Spleen (tissue), 11 donors: ENCODE measurements at regions not wholly inside any gene's neighbourhood (a gene's known extent, or its start where the extent isn't known, plus 50 kb on each side); places are given as distances from the start of the nearest gene placed in this dataset.

ENCODE experiments used
- DNase-seq: peaks from one replicate; pipeline ENCODE4 v3.0.0-alpha.2; 2020
- H3K27ac ChIP-seq, 8 donors: fragments of 200-600 bp; sonication (generic) in 7 of 8; 1 replicate in 4 of 8; 2 replicates in 4 of 8; pipeline versions ENCODE4 v1.5.0 to v1.8.0; 2016 to 2021; ENCODE audit warnings: inconsistent platforms in 4 of 8, mild to moderate bottlenecking in 4 of 8, moderate library complexity in 1 of 8
- H3K27me3 ChIP-seq, 7 donors: fragments of 200-600 bp; sonication (generic) in 6 of 7; replicated peaks in 1 of 7; 1 replicate in 4 of 7; 2 replicates in 3 of 7; pipeline versions ENCODE4 v1.5.0 to v1.8.0; 2016 to 2021; ENCODE audit warnings: inconsistent platforms in 3 of 7, mild to moderate bottlenecking in 1 of 7
- H3K36me3 ChIP-seq, 6 donors: fragments of 200-600 bp; sonication (generic) in 5 of 6; 1 replicate in 4 of 6; 2 replicates in 2 of 6; pipeline versions ENCODE4 v1.5.0 to v1.8.0; 2016 to 2021; ENCODE audit warnings: inconsistent platforms in 2 of 6
- H3K4me1 ChIP-seq, 6 donors: fragments of 200-600 bp; sonication (generic) in 5 of 6; 1 replicate in 3 of 6; 2 replicates in 3 of 6; pipeline versions ENCODE4 v1.5.0 to v1.8.0; 2016 to 2021; ENCODE audit warnings: inconsistent platforms in 3 of 6
- H3K4me3 ChIP-seq, 8 donors: fragments of 200-600 bp; sonication (generic) in 7 of 8; 1 replicate in 4 of 8; 2 replicates in 4 of 8; pipeline versions ENCODE4 v1.5.0 to v1.8.0; 2016 to 2021; ENCODE audit warnings: inconsistent platforms in 4 of 8, mild to moderate bottlenecking in 4 of 8, moderate library complexity in 2 of 8
- H3K9me3 ChIP-seq, 8 donors: fragments of 200-600 bp; sonication (generic) in 7 of 8; 1 replicate in 4 of 8; 2 replicates in 4 of 8; pipeline versions ENCODE4 v1.5.0 to v1.8.0; 2016 to 2021; ENCODE audit warnings: inconsistent platforms in 4 of 8
- CTCF ChIP-seq, 11 experiments: fragments of 200-600 bp in 7 of 11; fragments of 450-650 bp in 4 of 11; sonication (generic) in 4 of 11; IDR thresholded peaks in 8 of 11; conservative IDR thresholded peaks in 3 of 11; 1 replicate in 7 of 11; 2 replicates in 4 of 11; pipeline versions ENCODE4 v1.4.0 to v1.8.0; 2016 to 2021; ENCODE audit warnings: antibody characterized with exemption in 11 of 11, inconsistent platforms in 4 of 11, mild to moderate bottlenecking in 1 of 11
- POLR2A ChIP-seq, 3 donors: fragments of 450-650 bp; IDR thresholded peaks; one replicate each; pipeline ENCODE4 v1.5.1; 2017; ENCODE audit warnings: antibody characterized with exemption in 3 of 3, mild to moderate bottlenecking in 1 of 3
- POLR2AphosphoS5 ChIP-seq, 3 donors: sonication (generic); formaldehyde crosslinking; IDR thresholded peaks; one replicate each; pipeline ENCODE4 v1.5.1; 2017; ENCODE audit warnings: antibody characterized with exemption in 3 of 3
- WGBS, 5 donors: extraction: QIAGEN DNeasy Blood & Tissue Kit in 3 of 5; methylation state at CpG; one replicate each; pipeline versions ENCODE4 v1.1.5 to v1.1.7; 2013 to 2018; 5-methylcytosine and 5-hydroxymethylcytosine counted together
- intact Hi-C: fragments of 100-400 bp; cut with DNase I; formaldehyde crosslinking; loops from one replicate; pipeline ENCODE4 v1.15.0; 2023; ENCODE audit warnings: low total_unique reads
- donor health status: healthy with polysubstance abuse.
- donor health status: DM: no; HTN: no; CAD: no; lungs with moderate emphysema.
- donor health status: DM: no; HTN: no; CAD: no.
- donor health status: Bipolar disorder and iron deficiency.
- donor health status: healthy.
- donor health status: DM: no; HTN: no; CAD: no.
- donor health status: DM: yes; HTN: yes; CAD: no.

- Histone ChIP-seq H3K27ac (no peak overlapping the region), H3K27me3 (peaks cover 0 to 12% (median 0%) of the 10 kb centered on the region in 7 donors), H3K4me3 (no peak overlapping the region), H3K4me1 (no peaks in the 10 kb centered on the region), H3K9me3 (no peaks in the 10 kb centered on the region), H3K36me3 (no peaks in the 10 kb centered on the region)
- TF ChIP-seq POLR2A (IDR thresholded peaks at IDR 0.05) (no peak), POLR2AphosphoS5 (IDR thresholded peaks at IDR 0.05) (no peak), CTCF (IDR thresholded peaks at IDR 0.05 in 8 of 11, conservative IDR thresholded peaks at IDR 0.05 in 3 of 11) (no peak)
- intact Hi-C loops = no loop called here
- no peak for DNase-seq
- WGBS, 5 donors = 89 to 97% (median 91%) methylated on average over 2 of the region's 2 CpGs
Measured at GRCh38 chr14:51547701-51548100, 104.0 kb upstream of the FRMD6 start.

GRCh38 chr14:51548187-51548586, 103.5 kb upstream of the FRMD6 start:
- no peak for TF ChIP-seq CTCF (IDR thresholded peaks at IDR 0.05 in 8 of 11, conservative IDR thresholded peaks at IDR 0.05 in 3 of 11)
- TF ChIP-seq POLR2AphosphoS5 (IDR thresholded peaks at IDR 0.05) = no peak
- TF ChIP-seq POLR2A (IDR thresholded peaks at IDR 0.05) = no peak
- Histone ChIP-seq H3K4me1 (no peaks in the 10 kb centered on the region), H3K9me3 (no peaks in the 10 kb centered on the region), H3K36me3 (no peaks in the 10 kb centered on the region), H3K27me3 (peaks cover 0 to 16% (median 0%) of the 10 kb centered on the region in 7 donors), H3K27ac (no peak overlapping the region), H3K4me3 (no peak overlapping the region)
- WGBS, 5 donors = 82 to 91% (median 87%) methylated on average over 4 of the region's 4 CpGs
- no peak for DNase-seq
- intact Hi-C loops = no loop called here

GRCh38 chr14:51550636-51551035, 101.1 kb upstream of the FRMD6 start:
- WGBS, 5 donors = 74 to 84% (median 75%) methylated on average over 5 of the region's 5 CpGs
- Histone ChIP-seq H3K4me1 (no peaks in the 10 kb centered on the region), H3K9me3 (no peaks in the 10 kb centered on the region), H3K4me3 (no peak overlapping the region), H3K36me3 (no peaks in the 10 kb centered on the region), H3K27me3 (peaks cover 0 to 16% (median 0%) of the 10 kb centered on the region in 7 donors), H3K27ac (no peak overlapping the region)
- TF ChIP-seq CTCF (IDR thresholded peaks at IDR 0.05 in 8 of 11, conservative IDR thresholded peaks at IDR 0.05 in 3 of 11) (no peak), POLR2A (IDR thresholded peaks at IDR 0.05) (no peak), POLR2AphosphoS5 (IDR thresholded peaks at IDR 0.05) (no peak)
- intact Hi-C loops = no loop called here
- no peak for DNase-seq

- 89 to 94% (median 92%) methylated on average over 7 of the region's 7 CpGs for WGBS, 5 donors
- no peak overlapping the region for H3K27ac ChIP-seq
- DNase-seq = no peak
- no peaks in the 10 kb centered on the region for H3K9me3 ChIP-seq
- no peak overlapping the region for H3K4me3 ChIP-seq
- no peaks in the 10 kb centered on the region for H3K36me3 ChIP-seq
- H3K4me1 ChIP-seq = no peaks in the 10 kb centered on the region
- no peak for TF ChIP-seq POLR2A (IDR thresholded peaks at IDR 0.05)
- TF ChIP-seq POLR2AphosphoS5 (IDR thresholded peaks at IDR 0.05) = no peak
- no peak for TF ChIP-seq CTCF (IDR thresholded peaks at IDR 0.05 in 8 of 11, conservative IDR thresholded peaks at IDR 0.05 in 3 of 11)
- intact Hi-C loops = no loop called here
- H3K27me3 ChIP-seq = peaks cover 0 to 16% (median 0%) of the 10 kb centered on the region in 7 donors
Measured at GRCh38 chr14:51552275-51552674, 99.4 kb upstream of the FRMD6 start.
